Fibroblast of pulmonary artery (primary cell): ENCODE measurements at regions not wholly inside any gene's neighbourhood (a gene's known extent, or its start where the extent isn't known, plus 50 kb on each side); places are given as distances from the start of the nearest gene placed in this dataset.

Source experiments
- DNase-seq: peaks from one replicate; pipeline ENCODE4 v3.0.0-alpha.2; 2010; ENCODE audit warnings: low read depth
- H3K4me3 ChIP-seq: replicated peaks from 2 replicates; pipeline ENCODE4 v1.5.1; 2011; ENCODE audit warnings: low read depth, mild to moderate bottlenecking, control low read depth, low read length, moderate library complexity
- TF ChIP-seq, protein P1 (sequence below): IDR thresholded peaks from 2 replicates; pipeline ENCODE4 v1.5.1; 2011; ENCODE audit warnings: mild to moderate bottlenecking, control low read depth, low read length, inconsistent platforms; ENCODE audit errors: missing control alignments

DNA sequence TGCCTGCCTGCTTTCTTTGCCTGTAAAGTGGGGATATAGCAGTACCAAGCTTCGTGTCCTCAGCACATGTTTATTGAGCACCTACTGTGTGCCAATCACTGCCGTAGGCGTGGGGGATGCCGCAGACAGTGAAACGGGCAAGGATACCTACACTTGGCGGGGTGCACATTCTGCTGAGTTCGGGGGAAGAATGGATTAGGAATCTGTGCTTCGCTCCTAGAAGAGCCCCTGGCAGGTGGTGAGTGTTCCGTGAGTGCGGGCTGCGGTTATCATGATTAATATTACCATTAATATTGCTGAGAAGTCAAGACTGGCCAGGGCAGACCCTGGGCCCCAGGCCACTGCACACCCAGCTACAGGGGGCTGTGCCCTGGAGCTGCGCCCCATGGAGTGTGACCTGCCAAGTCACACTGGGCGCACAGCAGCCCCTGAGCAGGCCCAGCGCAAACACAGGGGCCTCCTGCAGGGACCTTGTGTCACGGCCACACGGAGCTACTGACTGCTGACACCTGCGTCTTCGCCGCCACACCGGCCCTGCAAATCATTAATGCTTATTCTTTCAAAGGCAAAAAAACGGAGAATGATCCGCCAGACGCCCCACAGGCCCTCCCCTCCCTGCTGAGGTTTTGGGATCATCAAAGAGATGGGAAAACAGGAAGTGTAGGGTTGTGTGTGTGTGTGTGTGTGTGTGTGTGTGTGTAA, 213.4 kb upstream of the GSE1 start:
- DNase-seq, result no peak
- TF ChIP-seq, protein P1, sequence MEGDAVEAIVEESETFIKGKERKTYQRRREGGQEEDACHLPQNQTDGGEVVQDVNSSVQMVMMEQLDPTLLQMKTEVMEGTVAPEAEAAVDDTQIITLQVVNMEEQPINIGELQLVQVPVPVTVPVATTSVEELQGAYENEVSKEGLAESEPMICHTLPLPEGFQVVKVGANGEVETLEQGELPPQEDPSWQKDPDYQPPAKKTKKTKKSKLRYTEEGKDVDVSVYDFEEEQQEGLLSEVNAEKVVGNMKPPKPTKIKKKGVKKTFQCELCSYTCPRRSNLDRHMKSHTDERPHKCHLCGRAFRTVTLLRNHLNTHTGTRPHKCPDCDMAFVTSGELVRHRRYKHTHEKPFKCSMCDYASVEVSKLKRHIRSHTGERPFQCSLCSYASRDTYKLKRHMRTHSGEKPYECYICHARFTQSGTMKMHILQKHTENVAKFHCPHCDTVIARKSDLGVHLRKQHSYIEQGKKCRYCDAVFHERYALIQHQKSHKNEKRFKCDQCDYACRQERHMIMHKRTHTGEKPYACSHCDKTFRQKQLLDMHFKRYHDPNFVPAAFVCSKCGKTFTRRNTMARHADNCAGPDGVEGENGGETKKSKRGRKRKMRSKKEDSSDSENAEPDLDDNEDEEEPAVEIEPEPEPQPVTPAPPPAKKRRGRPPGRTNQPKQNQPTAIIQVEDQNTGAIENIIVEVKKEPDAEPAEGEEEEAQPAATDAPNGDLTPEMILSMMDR, result no peak
- no peak overlapping the region for H3K4me3 ChIP-seq

DNA sequence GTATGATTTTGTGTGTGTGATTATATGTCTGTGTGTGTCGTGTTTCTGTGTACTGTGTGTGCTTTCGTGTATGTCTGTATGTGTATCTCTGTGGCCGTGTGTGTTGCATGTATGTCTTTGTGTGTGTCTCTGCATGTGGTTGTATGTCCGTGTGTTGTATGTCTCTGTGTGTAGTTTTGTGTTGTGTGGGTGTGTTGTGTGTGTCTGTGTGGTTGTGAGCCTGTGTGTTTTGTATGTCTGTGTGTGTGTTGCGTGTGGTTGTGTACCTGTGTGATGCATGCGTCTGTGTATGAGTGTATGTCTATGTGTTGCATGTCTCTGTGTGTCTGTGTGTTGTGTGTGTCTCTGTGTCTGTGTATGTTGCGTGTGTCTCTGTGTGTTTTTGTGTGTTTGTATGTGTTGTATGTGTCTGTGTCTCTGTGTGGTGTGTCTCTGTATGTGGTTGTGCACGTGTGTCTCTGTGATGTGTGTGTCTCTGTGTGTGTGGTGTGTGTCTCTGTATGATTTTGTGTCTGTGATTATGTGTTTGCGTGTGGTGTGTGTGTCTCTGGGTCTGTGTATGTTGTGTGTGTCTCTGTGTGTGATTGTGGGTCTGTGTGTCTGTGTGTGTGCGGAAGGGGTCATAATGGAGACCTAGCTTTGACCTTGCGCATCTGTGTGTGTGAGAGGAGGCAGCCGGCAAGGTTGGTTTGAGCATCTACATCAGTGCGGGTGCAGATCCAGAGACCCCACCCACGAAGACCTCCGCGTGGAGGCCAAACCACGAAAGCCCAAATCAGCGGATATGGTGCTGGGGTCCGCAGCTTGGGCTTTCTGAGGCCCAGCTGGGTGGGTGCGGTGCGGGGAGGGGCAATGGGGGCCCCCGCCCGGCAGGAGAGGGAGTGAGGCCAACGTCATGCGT, 212.6 kb upstream of the GSE1 start:
- DNase-seq, result no peak
- TF ChIP-seq, protein P1, result no peak
- no peak overlapping the region for H3K4me3 ChIP-seq

DNA sequence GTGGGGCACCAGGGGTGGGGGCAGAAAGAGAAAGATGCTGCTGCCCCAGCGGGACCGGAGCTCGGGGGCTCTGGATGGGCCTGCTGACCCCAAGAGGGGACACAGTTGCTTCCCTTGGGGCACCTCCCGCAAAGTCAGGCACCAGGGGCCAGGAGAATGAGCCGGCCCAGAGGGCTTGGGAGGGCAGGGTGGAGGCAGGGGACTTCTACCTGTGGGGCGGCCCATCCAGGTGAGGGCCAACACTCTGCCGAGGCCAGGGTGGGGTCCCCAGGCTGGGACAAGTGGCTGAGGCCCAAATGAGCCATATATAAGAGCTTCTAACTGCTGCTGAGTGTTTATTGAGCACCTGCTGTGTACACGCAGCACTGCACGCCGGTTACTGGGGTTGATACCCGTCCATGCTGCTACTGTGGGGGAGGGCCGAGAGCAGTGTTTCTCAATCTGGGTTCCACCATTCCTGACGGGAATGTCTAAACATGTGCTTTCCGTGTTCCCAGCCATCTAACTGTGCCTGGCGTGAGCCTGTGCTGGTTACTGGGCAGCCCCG, 211.7 kb upstream of the GSE1 start:
- DNase-seq, result no peak
- H3K4me3 ChIP-seq, result no peak overlapping the region
- TF ChIP-seq, protein P1, result no peak

DNA sequence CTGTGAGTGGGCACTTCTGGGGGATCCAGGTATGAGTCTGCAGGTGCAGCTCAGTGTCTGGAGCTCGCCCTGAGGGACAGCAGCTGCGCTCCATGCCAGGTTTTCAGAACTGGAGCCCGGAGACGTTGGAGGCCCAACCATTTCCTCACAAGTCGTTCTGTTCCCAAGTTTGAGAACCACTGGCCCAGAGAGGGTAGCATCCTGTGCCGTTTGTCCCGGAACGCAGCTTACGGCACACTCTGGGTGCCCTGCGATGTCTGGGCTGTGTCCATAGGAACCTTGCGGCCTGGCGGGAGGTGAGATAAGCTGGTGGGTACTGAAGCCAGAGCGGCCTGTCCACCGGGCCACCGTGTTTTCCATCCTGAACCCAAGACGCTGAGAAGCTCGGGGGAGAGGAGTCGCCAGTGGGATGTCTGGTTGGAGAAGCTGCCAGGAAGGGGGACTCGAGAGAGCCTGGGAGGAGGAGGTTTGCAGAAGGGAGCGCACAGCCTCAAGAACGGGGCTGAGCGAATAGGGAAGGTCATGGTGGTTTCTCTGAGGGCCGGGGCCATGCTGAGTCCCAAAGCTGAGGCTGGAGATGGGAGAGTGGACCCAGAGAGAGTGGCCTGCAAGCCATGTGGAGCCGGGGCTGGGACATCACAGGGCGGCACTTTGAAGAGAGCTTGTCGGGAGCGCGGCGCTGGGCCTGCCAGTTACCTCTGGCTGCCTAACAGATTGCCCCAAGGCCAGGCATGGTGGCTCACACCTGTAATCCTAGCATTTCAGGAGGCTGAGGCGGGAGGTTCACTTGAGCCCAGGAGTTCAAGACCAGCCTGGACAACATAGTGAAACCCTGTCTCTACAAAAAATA, 211.0 kb upstream of the GSE1 start:
- TF ChIP-seq, protein P1, result no peak
- H3K4me3 ChIP-seq, result no peak overlapping the region
- DNase-seq, result no peak

DNA sequence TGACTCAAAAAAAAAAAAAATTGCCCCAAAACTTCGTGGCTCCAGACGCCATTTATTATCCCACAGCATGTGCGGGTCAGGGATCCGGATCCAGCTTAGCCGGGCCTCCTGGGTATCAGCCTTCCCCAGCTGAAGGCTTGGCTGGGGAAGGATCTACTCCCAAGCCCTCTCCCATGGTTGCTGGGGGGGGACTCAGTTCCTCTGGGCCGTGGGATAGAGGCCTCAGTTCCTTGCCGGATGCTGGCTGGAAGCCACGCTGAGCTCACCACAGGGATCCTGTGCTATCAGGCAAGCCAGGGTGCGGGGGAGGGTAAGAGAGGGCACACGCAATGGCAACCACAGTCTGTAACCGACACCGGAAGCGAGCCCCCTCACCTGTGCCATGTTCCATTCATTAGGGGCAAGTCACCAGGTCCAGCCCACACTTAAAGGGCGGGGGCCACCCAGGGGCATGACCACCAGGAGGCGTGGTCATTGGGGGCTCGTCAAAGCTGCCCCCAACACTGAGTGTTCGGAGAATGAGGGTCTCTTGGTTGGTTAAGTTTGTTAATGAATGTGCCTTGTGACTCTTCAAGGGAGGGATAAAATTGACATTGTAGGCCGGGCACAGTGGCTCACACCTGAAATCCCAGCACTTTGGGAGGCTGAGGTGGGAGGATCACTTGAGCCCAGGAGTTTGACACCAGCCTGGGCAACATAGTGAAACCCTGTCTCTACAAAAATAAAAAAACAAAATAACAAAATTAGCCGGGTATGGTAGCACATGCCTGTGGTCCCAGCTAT, 210.0 kb upstream of the GSE1 start:
- DNase-seq, result peak; percentile 84
- H3K4me3 ChIP-seq, result no peak overlapping the region
- TF ChIP-seq, protein P1, result no peak

DNA sequence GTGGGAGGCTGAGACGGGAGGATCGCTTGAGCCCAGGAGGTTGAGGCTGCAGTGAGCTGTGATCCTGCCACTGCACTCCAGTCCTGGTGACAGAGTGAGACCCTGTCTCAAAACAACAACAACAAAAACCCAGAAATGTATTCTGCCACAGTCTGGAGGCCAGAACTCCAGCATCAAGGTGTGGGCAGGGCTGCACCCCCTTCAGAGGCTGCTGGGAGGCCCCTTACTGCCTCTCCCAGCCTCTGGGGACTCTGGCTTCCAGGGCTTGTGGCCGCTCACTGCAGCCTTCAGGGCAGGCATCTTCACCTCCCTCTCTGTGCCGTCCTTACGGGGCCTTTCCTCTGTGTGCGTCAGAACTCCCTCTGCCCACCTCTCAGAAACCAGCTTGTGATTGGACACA, 209.4 kb upstream of the GSE1 start:
- H3K4me3 ChIP-seq, result no peak overlapping the region
- TF ChIP-seq, protein P1, result no peak
- no peak for DNase-seq
